ENCODE measurements at regions not wholly inside any gene's neighbourhood (a gene's known extent, or its start where the extent isn't known, plus 50 kb on each side); places are given as distances from the start of the nearest gene placed in this dataset.

- H4K20me1 ChIP-seq (ENCODE audit: insufficient read depth, low read length, poor library complexity, severe bottlenecking), result no peaks in the 10 kb centered on the region
- no peak overlapping the region for H3K9ac ChIP-seq (ENCODE audit: low read depth, low read length, poor library complexity, severe bottlenecking)
- no peaks in the 10 kb centered on the region for H3F3A ChIP-seq (ENCODE audit: low read depth)
- peaks cover 19% of the 10 kb centered on the region; the same call in 1 of the 2 replicates for H3K9me3 ChIP-seq (ENCODE audit: insufficient read depth, low read depth, low read length)
- H3K4me3 ChIP-seq (ENCODE audit: low read length, poor library complexity, severe bottlenecking), result no peak overlapping the region
- H3K79me2 ChIP-seq (ENCODE audit: insufficient read depth, low read length), result no peaks in the 10 kb centered on the region
- TF ChIP-seq CTCF (conservative IDR thresholded peaks at IDR 0.05; ENCODE audit: low read length), result no peak
- H3K27me3 ChIP-seq (ENCODE audit: insufficient read depth, low read length, poor library complexity, severe bottlenecking), result no peaks in the 10 kb centered on the region
- H3K4me1 ChIP-seq (ENCODE audit: insufficient read depth, low read length, poor library complexity, severe bottlenecking), result no peaks in the 10 kb centered on the region
- no peak overlapping the region for H2AFZ ChIP-seq (ENCODE audit: low read length)
- H3K36me3 ChIP-seq (ENCODE audit: insufficient read depth, low read length), result no peaks in the 10 kb centered on the region
- H3K9me2 ChIP-seq (replicated peaks; ENCODE audit: low read depth, low read length), result no peaks in the 10 kb centered on the region
- H3K4me2 ChIP-seq (ENCODE audit: low read depth, low read length, poor library complexity, severe bottlenecking), result no peak overlapping the region
These were observed 102.1 kb upstream of the SLC5A12 start for GRCh38 chr11:26823963-26824362.

GRCh38 chr11:26827567-26828081, 105.8 kb upstream of the SLC5A12 start:
- Histone ChIP-seq H4K20me1 (ENCODE audit: insufficient read depth, low read length, poor library complexity, severe bottlenecking) (no peaks in the 10 kb centered on the region), H3K36me3 (ENCODE audit: insufficient read depth, low read length) (no peaks in the 10 kb centered on the region), H3K4me2 (ENCODE audit: low read depth, low read length, poor library complexity, severe bottlenecking) (no peak overlapping the region), H2AFZ (ENCODE audit: low read length) (no peak overlapping the region), H3K9ac (ENCODE audit: low read depth, low read length, poor library complexity, severe bottlenecking) (no peak overlapping the region), H3K79me2 (ENCODE audit: insufficient read depth, low read length) (no peaks in the 10 kb centered on the region), H3K9me3 (ENCODE audit: insufficient read depth, low read depth, low read length) (peaks cover 16% of the 10 kb centered on the region; the same call in 1 of the 2 replicates), H3K9me2 (replicated peaks; ENCODE audit: low read depth, low read length) (no peaks in the 10 kb centered on the region), H3K4me1 (ENCODE audit: insufficient read depth, low read length, poor library complexity, severe bottlenecking) (no peaks in the 10 kb centered on the region), H3K4me3 (ENCODE audit: low read length, poor library complexity, severe bottlenecking) (no peak overlapping the region), H3K27me3 (ENCODE audit: insufficient read depth, low read length, poor library complexity, severe bottlenecking) (no peaks in the 10 kb centered on the region), H3F3A (ENCODE audit: low read depth) (no peaks in the 10 kb centered on the region)
- TF ChIP-seq EZH2phosphoT487 (IDR thresholded peaks at IDR 0.05; ENCODE audit: borderline replicate concordance) (no peak), CTCF (conservative IDR thresholded peaks at IDR 0.05; ENCODE audit: low read length) (no peak)

- H3K4me3 ChIP-seq (ENCODE audit: low read length, poor library complexity, severe bottlenecking), result no peak overlapping the region
- no peaks in the 10 kb centered on the region for H3K9me2 ChIP-seq (replicated peaks; ENCODE audit: low read depth, low read length)
- peaks cover 13% of the 10 kb centered on the region; the same call in 1 of the 2 replicates for H3K9me3 ChIP-seq (ENCODE audit: insufficient read depth, low read depth, low read length)
- no peaks in the 10 kb centered on the region for H3K36me3 ChIP-seq (ENCODE audit: insufficient read depth, low read length)
- no peaks in the 10 kb centered on the region for H3K4me1 ChIP-seq (ENCODE audit: insufficient read depth, low read length, poor library complexity, severe bottlenecking)
- no peaks in the 10 kb centered on the region for H3K27me3 ChIP-seq (ENCODE audit: insufficient read depth, low read length, poor library complexity, severe bottlenecking)
- no peak for TF ChIP-seq CTCF (conservative IDR thresholded peaks at IDR 0.05; ENCODE audit: low read length)
- TF ChIP-seq EZH2phosphoT487 (IDR thresholded peaks at IDR 0.05; ENCODE audit: borderline replicate concordance), result no peak
- no peak overlapping the region for H3K9ac ChIP-seq (ENCODE audit: low read depth, low read length, poor library complexity, severe bottlenecking)
- H4K20me1 ChIP-seq (ENCODE audit: insufficient read depth, low read length, poor library complexity, severe bottlenecking), result no peaks in the 10 kb centered on the region
- no peak overlapping the region for H2AFZ ChIP-seq (ENCODE audit: low read length)
- no peaks in the 10 kb centered on the region for H3K79me2 ChIP-seq (ENCODE audit: insufficient read depth, low read length)
- no peaks in the 10 kb centered on the region for H3F3A ChIP-seq (ENCODE audit: low read depth)
- H3K4me2 ChIP-seq (ENCODE audit: low read depth, low read length, poor library complexity, severe bottlenecking), result no peak overlapping the region
These were observed 106.4 kb upstream of the SLC5A12 start for GRCh38 chr11:26828288-26828687.

Measured in Loucy (cell line).